GM12873 (cell line): ENCODE measurements at regions not wholly inside any gene's neighbourhood (a gene's known extent, or its start where the extent isn't known, plus 50 kb on each side); places are given as distances from the start of the nearest gene placed in this dataset.

ENCODE experiments used
- TF ChIP-seq, protein P1 (sequence below): IDR thresholded peaks from 2 replicates; pipeline ENCODE4 v1.5.1; 2012; ENCODE audit warnings: low read depth, mild to moderate bottlenecking, moderate library complexity, low read length, control low read depth; ENCODE audit not compliant: insufficient read depth; ENCODE audit errors: missing control alignments

DNA sequence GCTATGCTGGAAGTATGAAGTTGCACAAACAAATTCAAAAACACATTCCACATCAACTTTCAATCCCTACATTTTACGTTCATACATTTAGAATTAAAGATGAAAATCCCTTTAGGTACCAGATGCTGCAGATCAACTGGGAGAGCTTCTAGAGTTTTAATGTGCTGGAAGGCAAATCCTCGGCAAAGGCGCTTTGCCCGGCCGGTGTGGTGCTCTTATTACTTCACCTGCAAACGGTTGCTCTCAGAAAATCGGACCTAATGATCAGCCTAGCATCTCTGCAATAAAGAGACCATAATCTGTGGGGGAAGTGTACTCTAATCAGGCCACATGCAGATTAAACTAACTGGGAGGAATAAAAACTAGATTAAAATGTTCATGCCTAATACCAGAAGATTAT lies 513.8 kb downstream of the ZEB2 start:
- TF ChIP-seq, protein P1, sequence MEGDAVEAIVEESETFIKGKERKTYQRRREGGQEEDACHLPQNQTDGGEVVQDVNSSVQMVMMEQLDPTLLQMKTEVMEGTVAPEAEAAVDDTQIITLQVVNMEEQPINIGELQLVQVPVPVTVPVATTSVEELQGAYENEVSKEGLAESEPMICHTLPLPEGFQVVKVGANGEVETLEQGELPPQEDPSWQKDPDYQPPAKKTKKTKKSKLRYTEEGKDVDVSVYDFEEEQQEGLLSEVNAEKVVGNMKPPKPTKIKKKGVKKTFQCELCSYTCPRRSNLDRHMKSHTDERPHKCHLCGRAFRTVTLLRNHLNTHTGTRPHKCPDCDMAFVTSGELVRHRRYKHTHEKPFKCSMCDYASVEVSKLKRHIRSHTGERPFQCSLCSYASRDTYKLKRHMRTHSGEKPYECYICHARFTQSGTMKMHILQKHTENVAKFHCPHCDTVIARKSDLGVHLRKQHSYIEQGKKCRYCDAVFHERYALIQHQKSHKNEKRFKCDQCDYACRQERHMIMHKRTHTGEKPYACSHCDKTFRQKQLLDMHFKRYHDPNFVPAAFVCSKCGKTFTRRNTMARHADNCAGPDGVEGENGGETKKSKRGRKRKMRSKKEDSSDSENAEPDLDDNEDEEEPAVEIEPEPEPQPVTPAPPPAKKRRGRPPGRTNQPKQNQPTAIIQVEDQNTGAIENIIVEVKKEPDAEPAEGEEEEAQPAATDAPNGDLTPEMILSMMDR = no peak

DNA sequence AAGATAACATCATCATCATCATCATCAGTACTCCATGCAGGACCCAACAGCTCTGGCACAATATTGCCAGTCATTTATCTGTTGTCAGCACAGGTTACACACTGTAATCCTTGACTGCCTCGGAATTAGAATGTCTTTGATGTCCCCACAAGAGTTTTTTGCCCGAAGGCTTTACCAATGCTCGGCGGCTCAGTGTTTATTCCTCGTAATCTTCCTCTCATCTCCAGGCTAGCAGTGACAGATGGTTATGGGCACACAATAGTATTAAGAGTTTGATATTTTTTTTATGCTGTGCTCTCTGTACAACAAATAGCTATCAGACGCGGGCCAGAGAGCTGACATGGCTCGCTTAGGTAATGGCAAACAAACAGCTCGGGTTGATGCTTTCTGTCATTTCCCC lies 515.2 kb downstream of the ZEB2 start:
- TF ChIP-seq, protein P1 = no peak

DNA sequence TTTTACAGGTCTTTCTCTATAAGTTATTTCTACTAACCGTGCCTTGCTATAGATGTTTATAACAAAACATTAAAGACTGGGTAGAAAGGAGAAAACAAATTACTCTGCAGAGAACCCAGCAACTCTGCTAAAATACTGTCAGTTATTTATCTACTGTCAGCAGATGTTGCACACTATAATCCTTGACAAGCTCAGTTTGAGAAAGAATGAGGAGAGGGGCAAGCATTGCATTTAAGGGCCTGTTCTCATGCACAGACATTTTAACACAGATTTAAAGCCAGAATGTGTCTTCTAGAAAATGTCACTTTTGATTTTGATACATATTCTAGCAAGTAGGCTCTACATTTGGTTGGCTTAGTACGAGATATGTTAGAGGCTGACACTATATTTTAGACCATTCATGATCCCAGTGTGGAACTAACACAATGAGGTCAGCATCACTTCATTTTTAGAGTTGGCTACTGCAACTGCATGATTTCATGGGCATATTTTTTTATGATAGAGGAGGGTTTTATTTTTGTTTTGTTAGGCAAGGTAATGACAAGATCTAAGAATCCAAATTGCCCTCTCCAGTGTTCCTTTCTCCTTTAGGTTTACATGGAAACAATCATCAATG lies 516.4 kb downstream of the ZEB2 start:
- TF ChIP-seq, protein P1 = no peak

DNA sequence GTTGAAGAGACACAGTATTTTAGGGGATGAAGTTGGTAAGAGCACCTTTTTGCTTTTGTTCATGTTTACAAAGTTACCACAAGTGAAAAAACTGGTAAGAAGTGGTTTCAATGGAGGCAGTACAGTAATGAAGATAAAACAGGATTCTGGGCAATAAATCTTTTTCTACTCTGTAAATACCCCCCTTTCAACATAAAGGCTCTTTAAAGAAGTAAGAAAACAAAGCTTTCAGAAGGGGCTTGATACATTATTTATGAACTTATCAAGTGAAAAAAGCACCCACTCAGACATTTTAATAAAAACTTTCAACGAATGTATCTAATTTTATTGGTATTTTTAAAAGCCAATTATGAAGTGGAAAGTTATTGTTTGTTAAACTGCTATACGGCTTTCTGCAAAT lies 522.9 kb downstream of the ZEB2 start:
- TF ChIP-seq, protein P1 = no peak

DNA sequence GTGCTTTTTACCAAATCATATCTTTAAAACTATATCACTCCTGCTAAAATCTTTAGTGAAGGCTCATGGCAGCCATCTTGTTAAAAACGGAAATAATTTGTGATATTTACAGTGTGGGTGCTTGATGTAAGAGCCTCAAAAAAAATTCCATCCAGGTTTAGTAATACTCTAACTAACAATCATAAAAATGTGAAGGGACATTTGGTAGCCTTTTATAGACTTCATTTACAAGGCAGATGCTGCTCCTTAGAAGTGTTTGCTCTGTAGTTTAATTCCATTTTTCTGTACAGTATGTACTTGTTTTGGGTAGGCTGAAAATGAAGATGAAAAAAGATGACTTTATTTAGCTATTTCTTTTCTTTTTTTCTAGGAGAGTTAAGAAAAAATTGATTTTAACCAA lies 525.0 kb downstream of the ZEB2 start:
- TF ChIP-seq, protein P1 = no peak

DNA sequence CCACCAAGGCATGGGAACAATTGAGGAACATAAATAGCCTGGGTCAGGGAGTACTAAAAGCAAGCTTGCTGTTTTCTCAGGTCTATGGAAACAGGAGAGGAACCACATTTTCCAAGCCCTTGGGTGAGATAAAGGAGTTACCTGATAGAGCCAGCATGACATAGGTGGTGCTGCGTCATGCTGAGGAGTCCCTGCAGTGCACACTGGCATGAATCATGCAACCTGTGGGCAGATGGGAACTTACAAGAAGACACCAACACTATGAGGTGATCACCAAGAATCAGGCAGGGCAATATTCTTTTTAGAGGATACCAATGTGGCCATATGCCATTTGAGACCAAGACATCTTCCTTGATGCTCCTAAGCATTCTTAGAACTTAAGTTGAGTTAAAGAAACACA lies 531.8 kb downstream of the ZEB2 start:
- TF ChIP-seq, protein P1 = no peak

DNA sequence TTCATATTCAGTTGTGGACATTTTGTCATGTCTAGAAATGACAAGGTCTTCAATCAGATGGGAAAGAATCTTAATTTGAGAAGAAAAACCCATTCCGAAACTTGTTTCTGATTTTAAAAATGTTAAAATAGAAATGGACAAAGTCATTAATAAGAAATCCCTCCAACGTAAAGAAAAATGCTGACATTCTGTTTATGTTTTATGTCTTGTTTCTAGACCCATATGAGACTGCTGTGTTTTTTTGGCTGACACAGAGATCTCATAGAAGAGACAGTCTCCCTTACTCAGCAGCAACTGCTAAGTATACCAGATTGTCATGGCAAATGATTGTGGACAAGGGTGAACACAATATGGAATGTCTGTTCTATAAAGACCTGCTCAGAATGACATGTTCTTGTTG lies 538.5 kb downstream of the ZEB2 start:
- TF ChIP-seq, protein P1 = no peak

DNA sequence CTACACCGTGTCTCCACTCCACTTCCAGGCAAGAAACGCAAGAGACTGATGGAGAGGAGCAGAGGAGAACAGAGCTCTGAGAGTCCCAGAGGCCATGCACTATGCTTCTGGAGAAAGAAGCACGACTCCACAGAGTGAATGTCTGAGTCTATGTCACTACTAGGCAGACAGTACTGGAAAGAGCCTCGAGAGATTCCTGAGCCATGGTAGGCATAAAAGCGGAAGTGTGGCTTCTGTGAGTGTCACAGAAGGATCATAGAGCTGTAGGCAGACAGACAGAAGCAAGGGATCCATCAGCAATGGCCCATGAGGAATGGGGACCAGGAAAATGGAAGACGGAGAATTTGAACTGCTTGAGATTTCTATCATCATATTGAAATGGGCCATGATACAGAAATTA lies 542.6 kb downstream of the ZEB2 start:
- TF ChIP-seq, protein P1 = no peak
